NCI-H345 (cell line): ENCODE measurements at regions not wholly inside any gene's neighbourhood (a gene's known extent, or its start where the extent isn't known, plus 50 kb on each side); places are given as distances from the start of the nearest gene placed in this dataset.
A peak's percentile ranks its signal among the peaks of the same experiment; 100 is the strongest.

Experiments used
- DNase-seq: peaks from one replicate; lab custom pipeline; 2025; lab: John Stamatoyannopoulos, UW

DNA sequence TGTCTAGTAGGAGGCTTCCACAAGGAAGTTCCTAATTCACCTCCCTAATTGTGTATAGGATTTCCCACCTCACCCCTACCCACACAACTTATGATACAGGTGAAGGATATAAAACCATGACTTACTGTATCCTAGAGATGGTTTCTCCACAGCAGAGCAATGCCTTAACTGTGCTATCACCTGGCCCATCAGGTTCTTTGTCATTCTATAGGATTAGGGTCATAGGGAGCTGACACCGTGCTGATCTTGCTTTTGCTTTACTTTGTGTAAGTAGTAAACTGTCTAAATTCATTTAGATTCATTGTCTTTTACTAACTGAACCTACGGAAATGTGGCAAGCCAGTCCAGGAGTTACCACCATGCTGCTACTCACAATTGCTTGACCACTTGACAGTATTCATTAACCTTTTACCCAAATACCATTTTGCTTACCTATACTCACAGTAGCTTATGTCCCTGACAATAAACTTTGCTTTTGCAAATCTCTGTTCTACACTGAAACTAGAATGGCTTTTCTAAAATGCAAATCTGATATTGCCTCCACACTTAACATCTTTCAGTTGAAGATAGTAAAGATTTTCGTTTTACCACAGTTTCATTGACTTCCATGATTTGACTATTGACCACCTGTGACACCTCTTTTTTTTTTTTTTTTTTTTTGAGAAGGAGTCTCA is 147.6 kb downstream of the IFI44 start:
- DNase-seq = no peak

DNA sequence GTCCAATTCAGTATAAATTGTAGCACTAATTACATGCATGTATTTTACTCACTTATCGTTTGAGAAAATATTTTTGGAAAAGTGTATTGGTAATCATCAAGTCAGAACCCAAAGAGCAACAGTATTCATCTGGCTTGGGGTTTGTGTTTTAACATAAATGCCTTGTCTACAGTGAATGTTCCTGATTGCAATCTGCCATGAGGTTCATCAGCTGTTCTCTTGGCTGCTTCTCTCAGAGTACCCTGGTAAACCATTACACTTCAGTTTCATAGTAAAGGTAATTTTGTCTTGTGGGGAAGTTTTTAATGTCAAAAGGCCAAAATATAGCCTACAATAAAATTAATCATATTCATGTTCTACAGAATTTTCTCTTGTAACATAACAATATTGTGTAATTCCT is 150.3 kb downstream of the IFI44 start:
- DNase-seq = no peak

DNA sequence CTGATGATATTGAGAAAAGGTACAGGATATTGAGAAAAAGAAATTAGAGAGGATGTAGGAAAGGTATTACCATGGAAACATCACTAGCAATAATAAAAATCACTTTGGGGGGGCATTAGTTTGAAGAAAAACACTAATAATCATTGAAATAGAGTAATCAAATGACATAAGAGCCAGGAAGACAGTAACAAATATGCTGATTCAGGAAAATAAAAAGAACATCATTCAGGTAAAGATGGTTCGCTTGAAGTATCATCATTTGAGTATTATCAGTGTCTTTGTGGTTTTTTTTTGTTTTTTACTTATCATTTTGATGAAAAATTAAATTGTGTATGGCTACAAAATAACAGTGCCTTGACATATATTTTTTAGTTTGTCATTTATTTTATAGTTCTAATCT is 164.5 kb downstream of the IFI44 start:
- no peak for DNase-seq

DNA sequence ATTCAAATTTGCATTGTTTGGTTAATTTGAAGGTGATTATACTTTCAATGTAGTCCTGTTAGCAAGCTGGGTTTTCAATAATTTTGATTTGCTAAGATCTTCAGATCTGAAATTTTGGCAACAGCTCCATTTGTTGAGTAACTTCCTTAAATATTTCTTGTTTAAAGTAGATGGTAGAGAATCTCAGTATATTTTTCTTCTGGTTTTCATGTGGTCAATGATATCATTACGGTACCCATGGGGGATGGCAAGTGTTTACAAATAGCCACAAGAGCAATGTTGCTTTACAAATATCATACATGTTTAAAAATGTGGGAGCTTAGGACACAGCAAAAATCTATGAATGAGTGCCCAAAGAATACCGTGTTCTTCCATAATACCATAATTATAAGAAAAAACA is 175.9 kb downstream of the IFI44 start:
- no peak for DNase-seq

DNA sequence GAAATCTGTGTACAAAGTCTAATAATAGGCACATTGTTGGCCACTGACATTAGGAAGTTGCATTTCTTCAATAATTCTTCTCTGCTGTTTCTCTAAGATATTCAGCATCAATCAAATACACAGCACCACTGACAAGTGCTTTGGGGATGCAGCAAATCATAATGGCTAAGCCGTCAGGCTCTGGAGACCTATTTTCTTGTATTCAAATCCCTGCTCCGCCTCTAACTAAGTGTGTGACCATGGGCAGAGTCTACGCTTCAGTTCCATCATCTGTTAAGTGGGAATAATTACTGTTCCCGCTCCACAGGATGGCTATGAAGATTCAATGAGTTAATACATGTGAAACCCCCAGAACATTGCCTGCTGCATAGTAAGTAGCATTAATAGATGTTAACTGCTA is 176.9 kb downstream of the ADGRL4 start:
- DNase-seq = no peak

DNA sequence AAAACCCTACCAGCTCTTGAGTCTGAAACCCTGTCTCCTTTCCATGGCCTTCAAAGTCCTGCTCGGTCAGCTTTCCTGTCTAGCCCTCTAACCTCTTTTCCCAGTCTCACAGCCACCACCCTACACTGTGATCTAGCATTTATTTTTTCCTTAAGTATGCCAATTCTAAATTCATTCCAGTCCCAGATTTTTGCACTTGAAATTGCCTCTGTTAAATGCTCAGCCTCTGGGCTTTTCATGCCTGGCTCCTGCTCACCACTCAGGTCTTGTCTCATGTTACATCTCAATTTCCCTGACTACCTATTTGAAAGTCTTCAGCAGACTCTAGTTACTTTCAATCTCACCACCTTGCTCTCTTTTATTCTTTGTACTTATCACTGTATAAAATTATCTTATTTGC is 176.2 kb downstream of the ADGRL4 start:
- DNase-seq = no peak

DNA sequence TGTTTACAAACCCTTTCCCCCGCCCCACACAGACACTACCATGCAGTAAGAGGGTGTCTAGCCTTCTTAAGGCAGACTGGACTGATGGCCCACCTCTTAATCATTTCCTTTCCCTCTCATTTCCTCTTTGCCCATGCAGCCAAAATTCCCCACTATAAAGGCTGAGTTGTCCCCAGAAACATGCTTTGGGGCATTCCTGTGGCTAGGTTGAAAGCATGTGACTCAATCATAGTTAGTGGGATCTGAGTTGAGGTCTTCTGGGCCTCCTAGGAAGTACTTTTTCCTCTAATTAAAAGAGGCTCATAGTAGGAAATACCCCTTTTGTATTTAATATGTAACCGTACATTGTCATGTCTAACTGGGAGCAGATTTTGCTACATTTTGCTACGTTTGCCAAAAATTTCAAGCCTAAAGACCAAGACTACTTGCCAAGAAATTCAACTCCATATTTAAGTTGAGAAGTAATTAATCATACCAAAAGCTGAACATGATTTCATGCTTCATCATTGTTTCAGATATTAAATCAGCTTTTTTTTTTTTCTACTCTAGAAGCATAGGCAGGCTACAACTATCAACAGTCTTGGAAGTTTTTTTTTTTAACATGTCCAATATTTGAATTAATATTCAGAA is 174.7 kb downstream of the ADGRL4 start:
- DNase-seq = no peak

DNA sequence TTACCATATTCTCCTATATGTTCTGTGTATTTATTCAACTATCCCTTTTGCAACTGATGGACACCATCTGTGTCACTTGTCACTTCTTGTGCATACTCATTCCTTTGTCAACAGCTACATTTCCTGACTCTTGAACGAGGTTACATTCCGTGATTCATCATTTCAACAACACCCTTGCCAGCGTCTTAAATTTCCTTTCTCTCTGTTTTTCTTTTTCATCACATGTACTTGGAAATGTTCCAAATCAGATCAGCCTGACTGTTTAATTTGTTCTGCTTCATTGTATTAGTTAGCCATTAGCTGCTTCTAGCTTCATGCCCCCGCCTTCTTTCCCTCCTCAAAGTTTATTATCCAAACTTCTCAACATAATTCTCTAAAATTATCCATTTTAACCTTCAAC is 173.0 kb downstream of the ADGRL4 start:
- DNase-seq = peak; percentile 27

DNA sequence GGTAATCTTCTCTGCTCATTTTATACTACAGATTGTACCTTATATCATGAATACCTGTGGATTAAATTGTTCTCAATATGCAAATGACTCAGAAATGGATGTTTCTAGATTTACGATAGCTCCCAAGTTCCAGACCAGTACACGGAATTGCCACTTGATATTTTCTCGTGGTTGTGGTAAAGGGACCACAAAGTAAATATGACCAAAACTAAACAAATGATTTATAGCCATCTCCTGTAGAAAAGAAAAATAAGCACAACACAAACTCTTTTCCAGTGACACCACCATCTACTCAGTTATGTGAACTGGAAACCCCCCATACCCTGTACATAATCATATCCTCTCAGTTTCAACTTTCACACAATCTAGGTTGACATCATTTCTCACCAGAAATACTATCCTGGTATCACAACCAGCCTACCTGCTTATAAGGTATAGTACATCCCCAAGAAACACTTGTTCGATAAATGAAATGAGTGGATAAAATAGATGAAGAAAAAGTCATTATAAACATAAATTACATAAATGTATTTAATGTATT is 172.3 kb downstream of the ADGRL4 start:
- no peak for DNase-seq

DNA sequence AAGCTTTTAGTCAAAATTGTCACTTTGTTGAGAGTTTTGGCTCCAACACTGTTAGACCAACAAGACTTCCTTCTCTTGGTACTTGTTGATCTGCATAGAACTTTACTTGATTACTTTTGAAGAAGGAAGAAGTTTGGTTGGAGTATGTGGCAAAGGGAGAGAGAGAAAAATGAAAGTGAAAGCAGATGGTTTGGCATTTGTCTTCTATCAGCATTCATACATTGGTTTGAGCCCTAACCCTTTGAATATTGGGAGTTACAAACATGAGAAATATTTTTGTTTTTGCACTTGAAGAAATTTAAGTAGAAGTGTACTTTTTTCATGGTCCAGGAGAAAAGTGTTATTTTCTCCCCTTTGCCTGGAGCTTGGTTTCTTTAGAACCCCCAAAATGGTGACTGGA is 169.8 kb downstream of the ADGRL4 start:
- no peak for DNase-seq

DNA sequence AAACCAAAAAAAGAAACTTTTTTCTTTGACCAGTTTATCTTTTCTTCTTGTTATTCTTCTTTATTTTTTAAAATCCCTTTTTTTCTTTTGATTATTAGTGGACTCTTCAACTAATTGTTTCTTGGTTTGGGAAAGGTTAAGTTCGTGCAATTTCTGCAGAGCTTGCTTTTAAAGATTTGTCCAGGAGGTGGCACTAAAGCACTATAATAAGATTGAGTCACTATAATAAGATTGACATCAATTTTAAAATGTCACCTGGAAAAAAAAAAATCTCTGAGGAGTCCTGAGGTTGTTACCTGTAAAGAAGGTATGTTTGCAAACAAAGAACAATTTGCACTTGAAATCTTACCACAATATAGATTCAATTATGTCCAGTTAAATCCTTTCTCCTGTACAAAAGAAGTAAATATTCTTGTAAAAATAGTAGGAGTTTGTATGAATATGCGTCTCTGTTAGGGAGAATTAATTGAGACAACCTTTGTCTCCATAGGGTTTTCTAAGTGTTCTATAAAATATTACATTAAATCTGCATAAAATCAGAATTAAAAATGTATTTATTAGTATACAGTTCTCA is 166.7 kb downstream of the ADGRL4 start:
- peak; percentile 55 for DNase-seq
